ENCODE measurements at regions not wholly inside any gene's neighbourhood (a gene's known extent, or its start where the extent isn't known, plus 50 kb on each side); places are given as distances from the start of the nearest gene placed in this dataset.

GRCh38 chr9:106534800-106535199, 328.2 kb upstream of the ZNF462 start:
- TF ChIP-seq ARNT (IDR thresholded peaks at IDR 0.05): no peak
- no peak for TF ChIP-seq BHLHE40 (IDR thresholded peaks at IDR 0.05; ENCODE audit: borderline replicate concordance)
- TF ChIP-seq ZNF384 (IDR thresholded peaks at IDR 0.05): no peak
- no peak for TF ChIP-seq TARDBP (IDR thresholded peaks at IDR 0.05)
- no peak for TF ChIP-seq FOXA1 (IDR thresholded peaks at IDR 0.05)
- no peak for TF ChIP-seq SP1 (IDR thresholded peaks at IDR 0.05)
